SU-DHL-6 (cell line): ENCODE measurements at regions not wholly inside any gene's neighbourhood (a gene's known extent, or its start where the extent isn't known, plus 50 kb on each side); places are given as distances from the start of the nearest gene placed in this dataset.
"Not testable (repeated sequence)": the region's sequence is repeated elsewhere in the genome, so short reads cannot be mapped to it uniquely, and the experiment has no call there.

Experiments used
- H2AFZ ChIP-seq: fragments of 200-600 bp; sonication (generic); 2 replicates; pipeline ENCODE4 v1.6.1; 2014; ENCODE audit warnings: low read depth, mild to moderate bottlenecking, moderate library complexity, mixed read lengths, antibody characterized with exemption, low read length; ENCODE audit not compliant: severe bottlenecking
- H3F3A ChIP-seq: fragments of 200-600 bp; shearing (Covaris generic); 2 replicates; pipeline ENCODE4 v1.6.0; 2016; ENCODE audit warnings: antibody characterized with exemption, mild to moderate bottlenecking; ENCODE audit not compliant: insufficient read depth
- H3K27ac ChIP-seq: fragments of 200-600 bp; sonication (generic); 2 replicates; pipeline ENCODE4 v1.5.1; 2016; ENCODE audit warnings: low read depth, mild to moderate bottlenecking, low read length, moderate library complexity, mixed read lengths
- H3K27me3 ChIP-seq: fragments of 200-600 bp; sonication (generic), shearing (Covaris generic); 2 replicates; pipeline ENCODE4 v1.6.0; 2014; ENCODE audit warnings: mild to moderate bottlenecking, low read length
- H3K36me3 ChIP-seq: fragments of 200-600 bp; sonication (generic); 2 replicates; pipeline ENCODE4 v1.6.1; 2014; ENCODE audit warnings: mild to moderate bottlenecking, low read length, mixed read lengths
- H3K4me2 ChIP-seq: fragments of 300-600, 200-600 bp; shearing (Covaris generic), sonication (generic); 2 replicates; pipeline ENCODE4 v1.6.0; 2014; ENCODE audit warnings: low read length, low read depth, mild to moderate bottlenecking; ENCODE audit not compliant: poor library complexity, severe bottlenecking
- H3K4me3 ChIP-seq: fragments of 200-600 bp; sonication (generic); 2 replicates; pipeline ENCODE4 v1.5.1; 2014; ENCODE audit warnings: antibody characterized with exemption, low read length, mild to moderate bottlenecking, mixed read lengths; ENCODE audit not compliant: insufficient read depth, poor library complexity, severe bottlenecking
- H3K79me2 ChIP-seq: fragments of 200-600 bp; sonication (generic); 2 replicates; pipeline ENCODE4 v1.6.1; 2014; ENCODE audit warnings: mild to moderate bottlenecking, low read length, moderate library complexity; ENCODE audit not compliant: insufficient read depth
- H3K9ac ChIP-seq: fragments of 200-600 bp; sonication (generic); 2 replicates; pipeline ENCODE4 v1.7.0; 2014; ENCODE audit warnings: mild to moderate bottlenecking, low read length
- H3K9me2 ChIP-seq: fragments of 200-600 bp; sonication (generic); replicated peaks from 2 replicates; pipeline ENCODE4 v1.6.1; 2014; ENCODE audit warnings: low read length; ENCODE audit not compliant: insufficient read depth
- H3K9me3 ChIP-seq: fragments of 200-600 bp; sonication (generic); 2 replicates; pipeline ENCODE4 v1.6.1; 2014; ENCODE audit warnings: low read length, mixed read lengths; ENCODE audit not compliant: insufficient read depth
- H4K20me1 ChIP-seq: fragments of 200-600 bp; sonication (generic); 2 replicates; pipeline ENCODE4 v1.6.1; 2014; ENCODE audit warnings: low read depth, mild to moderate bottlenecking, antibody characterized with exemption, low read length, moderate library complexity, mixed read lengths
- CTCF ChIP-seq: fragments of 200-600 bp; sonication (generic); IDR thresholded peaks from one replicate; pipeline ENCODE4 v1.5.1; 2017; ENCODE audit warnings: antibody characterized with exemption, mild to moderate bottlenecking, low read length, moderate library complexity; ENCODE audit not compliant: insufficient read depth, poor library complexity, severe bottlenecking
- EZH2phosphoT487 ChIP-seq: fragments of 200-600 bp; sonication (generic), shearing (Covaris generic); conservative IDR thresholded peaks from 2 replicates; pipeline ENCODE4 v1.6.1; 2018; ENCODE audit warnings: mild to moderate bottlenecking, antibody characterized with exemption, low read length, moderate library complexity, mixed read lengths

DNA sequence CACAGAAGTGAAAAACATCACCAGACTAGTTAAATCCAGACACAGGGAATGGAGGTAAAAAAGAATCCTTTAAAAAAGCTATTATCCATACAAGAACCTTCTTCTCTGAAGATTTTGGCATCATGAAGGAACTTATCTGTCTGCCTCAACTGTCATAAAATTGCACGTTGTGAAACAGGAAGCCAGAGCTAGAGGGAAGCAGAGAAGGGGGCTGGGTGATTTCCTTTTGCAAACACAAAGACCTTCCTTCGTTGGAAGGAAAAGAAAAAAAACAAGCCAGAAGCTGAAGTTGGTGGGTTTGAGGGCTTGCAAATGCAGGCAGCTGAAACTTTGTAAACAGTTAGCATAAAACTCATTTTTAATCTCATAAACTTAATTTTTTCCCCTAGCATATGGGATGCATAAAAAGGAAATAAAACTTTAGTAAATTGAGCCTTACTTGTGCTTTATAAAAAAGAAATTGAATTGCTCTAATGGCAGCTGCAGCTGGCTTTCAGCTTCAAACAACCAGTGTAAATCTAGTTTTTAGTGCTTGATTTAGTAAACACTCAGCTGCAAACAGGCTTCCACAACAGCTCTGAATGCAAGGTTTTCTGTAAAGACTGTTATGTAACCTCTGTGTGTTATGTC, 101.6 kb downstream of the OTUD1 start:
- no peak overlapping the region for H3K4me3 ChIP-seq
- no peak overlapping the region for H2AFZ ChIP-seq
- no peak overlapping the region for H3K27ac ChIP-seq
- no peak overlapping the region for H3K9ac ChIP-seq
- no peaks in the 10 kb centered on the region for H3F3A ChIP-seq
- H3K9me3 ChIP-seq = no peaks in the 10 kb centered on the region
- TF ChIP-seq CTCF (no peak), EZH2phosphoT487 (no peak)
- no peaks in the 10 kb centered on the region for H3K79me2 ChIP-seq
- no peaks in the 10 kb centered on the region for H3K36me3 ChIP-seq
- no peaks in the 10 kb centered on the region for H3K9me2 ChIP-seq
- no peaks in the 10 kb centered on the region for H4K20me1 ChIP-seq
- no peaks in the 10 kb centered on the region for H3K27me3 ChIP-seq
- H3K4me2 ChIP-seq = no peak overlapping the region

- Histone ChIP-seq H3K36me3 (no peaks in the 10 kb centered on the region), H3K4me2 (no peak overlapping the region), H3K9me3 (no peaks in the 10 kb centered on the region), H4K20me1 (no peaks in the 10 kb centered on the region), H3K27me3 (no peaks in the 10 kb centered on the region), H2AFZ (no peak overlapping the region), H3K27ac (no peak overlapping the region), H3K9ac (no peak overlapping the region), H3F3A (no peaks in the 10 kb centered on the region), H3K4me3 (no peak overlapping the region), H3K9me2 (no peaks in the 10 kb centered on the region), H3K79me2 (no peaks in the 10 kb centered on the region)
- TF ChIP-seq CTCF (no peak), EZH2phosphoT487 (no peak)
These were observed 105.0 kb downstream of the OTUD1 start for GRCh38 chr10:23543691-23544380.

- not testable (repeated sequence) for H3K36me3 ChIP-seq, H3K27ac ChIP-seq, H3K9me2 ChIP-seq, H3K9ac ChIP-seq, H2AFZ ChIP-seq, H3K4me3 ChIP-seq, H3K9me3 ChIP-seq, H3F3A ChIP-seq, H3K79me2 ChIP-seq, H4K20me1 ChIP-seq, H3K27me3 ChIP-seq, H3K4me2 ChIP-seq
These were observed 107.0 kb downstream of the OTUD1 start for GRCh38 chr10:23545866-23546265.

- no peaks in the 10 kb centered on the region for H3K79me2 ChIP-seq
- H3K27me3 ChIP-seq = no peaks in the 10 kb centered on the region
- no peak overlapping the region for H3K4me3 ChIP-seq
- H2AFZ ChIP-seq = no peak overlapping the region
- H3K9me2 ChIP-seq = 0 out of 2 replicates have a peak, but pooled peaks cover 2% of the 10 kb centered on the region
- H3K36me3 ChIP-seq = no peaks in the 10 kb centered on the region
- no peaks in the 10 kb centered on the region for H3F3A ChIP-seq
- no peak overlapping the region for H3K9ac ChIP-seq
- no peaks in the 10 kb centered on the region for H4K20me1 ChIP-seq
- no peaks in the 10 kb centered on the region for H3K9me3 ChIP-seq
- TF ChIP-seq EZH2phosphoT487 (no peak), CTCF (no peak)
- H3K27ac ChIP-seq = no peak overlapping the region
- no peak overlapping the region for H3K4me2 ChIP-seq
These were observed 118.0 kb downstream of the OTUD1 start for GRCh38 chr10:23556727-23557440.
